NCI-H345 treated with DMSO at 0.1 percent for 48 hours (cell line): ENCODE measurements at regions not wholly inside any gene's neighbourhood (a gene's known extent, or its start where the extent isn't known, plus 50 kb on each side); places are given as distances from the start of the nearest gene placed in this dataset.

Experiments used
- DNase-seq: peaks from one replicate; lab custom pipeline; 2025; ENCODE audit not compliant: unreplicated experiment; lab: John Stamatoyannopoulos, UW

DNA sequence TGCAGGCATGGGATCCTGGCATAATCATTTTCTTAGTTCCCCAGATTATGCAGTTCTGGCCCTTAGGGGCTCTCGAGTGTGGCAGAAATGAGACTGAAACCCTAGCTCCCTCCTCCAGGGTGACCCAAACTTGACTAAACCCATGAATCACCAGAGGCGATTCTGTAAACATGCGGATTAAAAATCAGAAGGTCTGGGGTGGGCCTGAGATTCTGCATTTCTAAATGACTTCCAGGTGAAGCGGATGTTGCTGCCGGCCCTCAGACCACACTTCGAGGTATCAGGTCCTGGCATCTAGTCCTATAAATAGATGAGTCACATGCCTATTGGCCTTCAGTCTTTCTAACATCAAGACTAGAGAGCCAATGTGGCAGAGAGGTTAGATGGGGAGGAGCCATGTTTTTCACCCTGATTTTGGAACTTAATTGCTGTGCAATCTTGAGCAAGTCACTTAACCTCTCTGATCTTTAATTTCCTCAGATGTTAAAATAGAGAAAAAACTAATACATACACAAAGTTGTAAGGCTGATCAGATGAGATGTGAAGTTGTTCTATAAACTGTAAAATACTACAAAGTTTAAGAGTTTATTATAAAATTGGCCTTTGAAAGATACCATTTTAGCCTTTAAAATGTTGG, 431.2 kb downstream of the FOXO1 start:
- DNase-seq: no peak

DNA sequence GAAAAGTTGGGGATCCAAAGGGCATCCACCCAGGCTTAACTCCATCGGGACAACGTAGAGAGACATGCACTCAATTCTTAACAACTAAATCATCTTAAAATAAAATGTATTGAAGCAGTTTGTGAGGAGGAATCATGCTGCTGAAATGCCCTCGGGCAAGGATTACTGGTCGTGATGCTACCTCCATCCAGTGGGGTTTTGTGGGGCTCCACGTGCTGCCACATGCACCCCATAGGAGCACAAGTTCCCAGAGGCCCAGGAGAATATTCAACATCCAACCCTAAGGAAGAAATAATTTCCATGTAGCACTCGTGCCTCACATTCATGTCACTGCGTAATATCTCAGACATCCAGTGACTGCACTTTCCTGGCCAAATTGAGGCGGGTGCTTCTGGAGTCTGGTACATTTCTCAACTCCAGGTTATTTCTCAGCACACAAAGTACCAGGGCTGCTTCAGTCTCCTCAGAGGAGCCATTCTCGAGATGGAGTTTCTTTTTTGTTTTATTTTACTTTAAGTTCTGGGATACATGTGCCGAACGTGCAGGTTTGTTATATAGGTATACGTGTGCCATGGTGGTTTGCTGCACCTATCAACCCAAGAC, 429.8 kb downstream of the FOXO1 start:
- DNase-seq: no peak

DNA sequence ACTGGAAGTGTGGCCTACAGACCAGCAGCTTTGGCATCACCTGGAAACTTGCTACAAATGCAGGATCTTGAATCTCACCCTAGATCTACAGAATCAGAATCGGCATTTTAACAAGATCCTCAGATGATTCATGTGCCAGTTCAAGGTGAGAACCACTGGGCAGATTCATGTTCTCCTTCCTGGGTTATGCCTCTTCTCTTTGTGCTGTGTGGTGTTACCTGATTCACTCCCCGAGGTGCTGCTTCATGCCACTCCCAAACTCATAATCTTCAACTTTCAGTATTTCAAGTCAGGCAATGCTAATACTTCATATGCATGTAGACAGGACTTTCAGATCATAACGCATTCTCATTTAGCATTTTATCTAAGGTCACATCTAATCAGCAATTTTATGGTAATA, 427.7 kb downstream of the FOXO1 start:
- no peak for DNase-seq

DNA sequence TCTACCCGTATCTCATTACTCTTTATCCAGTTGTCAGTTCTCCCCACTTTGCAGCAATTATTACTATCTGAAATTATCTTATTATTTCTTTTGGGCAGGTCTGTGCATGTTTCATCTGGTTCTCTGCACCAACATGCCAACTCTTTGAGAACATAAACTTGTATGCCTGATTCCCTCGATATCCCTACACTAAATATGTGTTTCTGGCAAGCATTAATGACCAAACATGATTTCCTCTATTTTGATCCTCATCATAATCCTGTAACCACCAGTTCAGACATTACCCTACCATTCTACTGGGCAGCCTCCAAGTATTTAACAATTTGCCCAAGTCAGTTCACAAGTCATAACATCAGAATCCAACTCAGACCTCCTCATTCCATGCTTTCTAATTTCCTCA, 426.1 kb downstream of the FOXO1 start:
- DNase-seq: no peak

DNA sequence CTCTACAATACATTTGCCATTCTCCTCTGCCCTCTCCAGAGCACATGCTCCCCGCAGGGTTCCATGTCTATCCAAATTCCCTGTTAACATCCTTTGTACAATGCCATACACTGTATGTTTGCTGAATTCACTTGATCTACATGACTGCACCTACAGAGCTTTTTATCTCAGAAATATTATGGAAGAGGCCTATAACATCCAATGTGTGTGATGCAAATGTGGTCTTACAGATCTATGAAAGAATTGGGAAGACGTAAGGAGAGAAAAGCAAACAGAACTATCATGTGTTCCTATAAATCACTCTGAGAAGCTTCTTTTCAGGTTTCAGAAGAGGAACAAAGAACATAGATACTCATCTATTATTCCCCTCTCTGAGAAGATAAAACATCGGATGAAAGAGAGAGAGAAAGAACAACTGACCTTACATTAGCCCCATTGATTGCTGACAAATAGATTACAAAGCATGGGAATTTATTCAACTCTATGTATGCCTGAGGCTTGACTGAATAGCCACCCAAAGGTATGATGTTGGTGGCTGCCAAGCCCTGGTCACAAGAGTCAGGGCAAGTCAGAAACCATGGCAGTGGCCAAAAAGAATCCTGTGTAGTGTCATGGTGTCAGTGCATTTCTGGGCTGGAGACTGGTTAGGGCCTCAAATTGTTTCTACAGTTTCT, 425.2 kb downstream of the FOXO1 start:
- peak; percentile 65 for DNase-seq

DNA sequence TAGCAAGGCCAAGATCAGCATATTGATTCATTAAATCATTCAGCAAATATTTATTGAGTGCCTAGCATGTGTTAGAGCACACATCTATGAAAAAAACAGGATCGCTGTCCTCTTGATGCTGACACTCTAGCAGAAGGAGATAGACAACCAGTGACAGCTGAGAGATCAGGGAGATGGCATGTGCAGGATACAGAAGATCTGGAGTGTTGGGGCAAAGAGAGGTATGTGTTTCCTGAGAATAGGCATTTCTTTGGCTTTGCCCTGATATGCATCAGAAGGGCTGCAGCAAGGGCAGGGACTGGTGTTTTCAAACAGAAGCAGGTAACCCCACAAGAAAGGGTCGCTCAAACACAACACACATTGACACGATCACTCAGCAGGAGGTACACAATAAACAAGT, 423.4 kb downstream of the FOXO1 start:
- no peak for DNase-seq

DNA sequence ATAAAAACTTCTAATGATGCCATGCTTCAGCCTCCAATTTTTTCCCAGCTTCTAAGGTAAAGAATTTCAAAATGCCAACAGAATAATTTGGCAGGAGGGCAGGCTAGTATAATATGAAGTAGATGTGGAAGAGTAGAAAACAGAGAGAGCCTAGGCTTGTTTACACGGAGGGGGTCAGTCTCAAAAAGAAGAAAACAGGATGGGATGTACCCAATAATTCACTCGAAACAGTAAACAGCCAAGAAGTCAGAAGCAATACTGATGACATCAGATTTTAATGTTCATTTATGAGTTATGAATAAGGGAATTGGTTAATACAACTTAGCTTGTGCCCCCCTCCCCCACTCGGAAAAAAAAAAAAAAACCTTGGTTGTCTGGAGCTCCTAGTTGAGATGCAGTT, 422.5 kb downstream of the FOXO1 start:
- DNase-seq: no peak

DNA sequence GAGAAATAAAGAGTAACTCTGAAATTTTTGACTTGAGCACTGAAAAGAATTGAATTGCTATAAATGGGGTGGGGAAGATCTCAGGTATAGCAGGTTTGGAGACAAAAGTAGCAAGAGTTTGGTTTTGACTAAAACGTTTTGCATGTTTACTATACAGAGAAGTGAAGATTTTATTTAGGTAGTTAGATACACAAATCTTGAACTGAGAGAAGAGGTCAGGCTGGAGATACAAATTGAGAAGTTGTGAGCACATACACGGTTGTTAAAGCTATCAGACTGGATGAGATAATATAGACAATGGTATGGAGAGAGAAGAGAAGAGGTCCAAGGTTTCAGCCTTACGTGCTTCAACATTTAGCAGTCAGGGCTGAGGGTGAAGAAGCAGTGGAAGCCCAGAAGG, 420.9 kb downstream of the FOXO1 start:
- DNase-seq: no peak

DNA sequence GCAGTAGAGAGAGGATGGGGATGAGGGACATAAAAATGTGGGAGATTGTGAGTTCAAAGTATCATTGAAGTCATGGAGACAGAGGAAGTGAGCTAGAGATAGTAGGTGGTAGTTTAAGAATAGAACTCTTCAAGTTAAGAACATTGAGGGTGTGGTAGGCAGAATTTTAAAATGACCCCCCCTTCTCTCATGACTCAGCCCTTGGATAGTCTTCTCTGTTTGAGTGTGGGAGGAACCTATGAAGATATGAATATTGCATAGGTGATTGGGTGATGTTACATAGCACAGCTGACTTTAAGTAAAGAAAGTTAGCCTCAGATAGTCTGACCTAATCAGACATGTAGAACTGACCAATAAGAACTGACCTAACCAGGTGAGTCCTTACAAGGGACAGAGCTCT, 418.6 kb downstream of the FOXO1 start:
- no peak for DNase-seq

DNA sequence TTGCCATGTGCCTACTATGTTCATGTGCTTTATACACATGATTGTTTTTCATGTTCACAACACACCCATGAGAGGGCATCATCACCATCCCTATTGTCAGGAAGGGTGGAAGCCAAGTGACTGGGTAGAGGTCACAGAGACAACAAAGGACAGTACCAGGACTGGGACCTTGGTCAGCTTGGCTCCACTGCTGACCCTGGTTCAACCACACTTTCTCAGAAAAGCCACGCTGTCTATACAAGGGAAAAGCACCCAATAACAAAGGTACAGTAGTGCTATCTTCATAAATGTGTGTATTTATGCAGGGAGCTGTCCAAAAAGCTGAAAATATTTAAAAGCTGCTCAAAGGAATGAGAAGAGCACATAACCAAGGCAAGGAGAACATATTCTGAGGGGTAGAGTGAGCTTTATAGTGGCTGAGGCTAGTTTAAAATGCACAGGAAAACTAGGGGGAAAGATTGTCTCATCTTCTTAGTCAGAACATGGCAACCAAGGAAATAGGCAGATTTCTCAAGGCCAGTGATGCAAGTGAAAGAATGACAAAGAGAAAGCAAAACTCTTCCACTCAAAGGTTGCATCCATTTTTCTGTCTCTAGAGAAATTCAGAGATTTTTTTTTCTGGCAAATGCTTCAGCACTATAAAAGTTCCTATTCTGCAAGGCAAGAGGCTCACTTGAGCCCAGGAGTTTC, 415.0 kb downstream of the FOXO1 start:
- no peak for DNase-seq

DNA sequence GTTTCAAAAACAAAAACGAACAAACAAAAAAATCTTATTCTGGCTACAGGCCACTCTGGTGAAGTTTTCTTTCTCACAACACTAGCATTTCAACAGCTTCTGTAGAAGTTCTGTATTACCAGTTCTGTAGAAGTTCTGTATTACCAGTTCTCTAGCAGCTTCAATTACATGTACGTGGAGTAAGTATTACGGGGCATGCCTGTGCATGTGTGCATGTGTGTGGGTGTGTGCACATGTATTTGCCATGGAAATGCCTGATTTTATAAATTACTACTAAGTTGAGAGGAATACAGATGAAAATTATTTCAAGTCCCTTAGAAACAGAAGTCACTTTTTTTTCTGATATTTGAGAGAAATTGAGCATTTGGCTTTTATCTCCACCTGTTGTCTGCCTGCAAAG, 414.2 kb downstream of the FOXO1 start:
- DNase-seq: no peak

DNA sequence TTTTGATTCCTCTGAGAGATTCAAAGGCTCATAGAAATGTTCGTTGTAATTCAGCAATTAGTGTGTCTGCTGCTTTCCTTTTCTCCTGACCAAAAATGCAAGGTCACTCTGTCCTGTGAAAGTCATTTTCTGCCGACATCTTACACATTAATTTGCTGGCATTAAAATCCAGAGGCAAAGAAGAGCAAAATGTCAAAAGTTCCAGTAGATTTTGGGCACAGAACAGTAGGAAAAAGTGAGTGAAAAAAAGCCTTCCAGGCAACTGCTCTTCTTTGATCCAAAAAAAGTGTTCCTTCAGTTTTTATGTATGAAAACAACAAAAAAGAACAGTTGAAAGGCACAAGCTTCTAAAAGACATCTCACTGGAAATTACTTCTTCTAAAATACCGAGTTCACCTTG, 413.8 kb downstream of the FOXO1 start:
- DNase-seq: no peak

DNA sequence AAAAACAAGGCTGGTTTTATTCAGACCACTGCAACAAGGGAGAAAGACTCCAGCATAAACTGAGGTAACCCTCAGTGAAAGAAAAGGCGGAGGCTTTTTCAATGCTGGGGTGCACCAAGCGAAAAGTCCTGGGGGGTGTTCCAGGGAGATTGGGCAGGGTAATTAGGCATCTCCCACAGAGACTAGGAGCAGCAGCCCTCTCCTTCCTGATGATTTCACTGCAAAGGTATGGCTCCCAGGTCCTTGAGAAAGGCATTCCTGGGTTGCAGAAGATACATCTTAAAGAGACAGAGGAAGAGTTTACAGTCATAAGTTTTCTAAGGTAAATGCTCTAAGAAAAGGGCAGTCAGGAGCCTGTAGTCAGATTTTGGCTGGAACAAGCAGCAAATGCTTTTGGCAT, 412.0 kb downstream of the FOXO1 start:
- no peak for DNase-seq

DNA sequence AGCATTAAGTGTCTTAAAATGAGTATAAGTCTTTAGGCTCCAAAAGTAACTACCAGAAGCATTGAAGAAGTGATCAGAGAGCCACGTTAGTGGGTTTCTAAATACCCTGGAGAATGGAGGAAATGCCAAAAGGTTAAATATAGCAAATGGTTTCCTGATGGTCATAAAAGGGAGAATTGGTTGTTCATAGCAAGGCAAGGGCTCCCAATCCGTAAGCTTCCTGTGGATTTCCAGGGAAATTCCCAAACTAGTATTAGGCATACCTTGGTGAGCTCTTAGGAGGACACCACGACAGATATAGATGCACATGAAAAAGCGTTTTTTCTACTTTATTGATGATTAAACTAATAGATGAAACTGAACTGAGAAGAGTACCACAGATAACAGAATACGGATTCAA, 410.9 kb downstream of the FOXO1 start:
- no peak for DNase-seq

DNA sequence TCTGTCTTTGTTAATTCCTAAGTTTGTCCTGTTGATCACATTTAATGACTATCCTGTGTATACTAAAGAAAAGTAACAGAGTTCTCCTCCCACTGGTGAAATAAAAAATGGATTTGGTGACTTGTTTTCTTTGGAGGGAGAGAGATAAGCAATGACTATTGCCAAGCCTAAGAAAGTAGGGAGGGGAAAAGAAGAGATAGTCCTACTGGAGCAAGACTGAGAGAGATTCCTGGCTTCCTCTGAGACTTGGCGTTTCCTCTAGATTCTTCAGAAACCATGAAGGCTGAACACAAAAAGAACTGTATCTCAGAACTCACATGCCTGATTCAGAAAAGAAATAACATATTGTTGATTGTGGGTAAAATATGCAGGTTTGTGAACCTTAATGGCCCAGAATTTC, 406.5 kb downstream of the FOXO1 start:
- DNase-seq: no peak

DNA sequence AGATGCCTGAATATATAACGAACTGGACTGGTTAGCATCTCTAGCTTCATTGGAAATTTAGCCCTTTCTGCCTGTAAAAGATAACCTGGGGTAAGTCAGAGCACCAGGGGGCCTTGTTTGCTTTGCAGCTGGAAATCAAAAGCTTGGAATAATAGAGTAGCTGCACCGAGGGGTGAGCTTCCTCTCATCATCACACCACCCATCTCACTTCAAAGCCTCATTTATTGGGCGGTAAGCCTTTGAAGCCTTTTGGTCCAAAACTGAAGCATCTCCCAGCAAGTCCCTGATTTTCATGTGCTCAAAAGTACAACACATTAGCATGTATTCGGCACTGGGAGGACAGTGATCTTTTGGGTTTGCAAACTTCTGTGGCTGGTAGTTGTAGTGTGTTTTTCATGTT, 405.1 kb downstream of the FOXO1 start:
- peak; percentile 13 for DNase-seq

DNA sequence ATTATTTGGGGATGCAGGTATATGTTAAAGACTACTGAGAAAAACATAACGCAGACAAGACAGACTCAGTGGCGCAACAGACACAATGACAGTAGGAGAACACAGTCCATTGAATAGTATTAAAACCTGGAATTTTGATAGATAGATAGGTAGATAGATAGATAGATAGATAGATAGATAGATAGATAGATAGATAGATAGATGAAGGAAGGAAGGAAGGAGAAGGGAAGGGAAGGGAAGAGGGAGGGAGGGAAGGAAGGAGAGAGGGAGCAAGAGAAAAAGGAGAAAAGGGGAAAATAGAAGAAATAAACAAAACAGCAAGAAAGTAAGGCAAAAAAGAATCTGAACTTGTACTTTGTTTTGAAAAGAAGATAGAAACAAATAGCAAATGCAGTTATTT, 404.5 kb downstream of the FOXO1 start:
- no peak for DNase-seq

DNA sequence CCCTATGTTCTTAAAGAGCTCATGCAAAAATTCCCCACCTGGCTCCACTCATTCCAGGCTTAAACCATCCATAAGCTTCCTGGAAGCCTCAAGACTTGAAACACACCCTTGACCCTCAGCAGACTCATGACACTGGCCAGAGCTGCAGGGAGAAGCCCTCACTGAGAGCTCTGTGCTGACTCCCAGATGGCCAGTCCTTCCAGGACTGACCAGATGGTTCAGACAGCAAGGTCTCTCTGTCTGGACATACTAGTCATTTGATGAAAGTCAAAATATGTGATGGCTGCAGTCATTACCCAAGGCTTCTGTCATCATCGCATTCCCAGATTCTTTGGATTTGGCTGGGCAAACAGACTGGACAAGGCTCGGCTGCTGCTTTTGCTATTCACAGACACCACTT, 397.4 kb downstream of the FOXO1 start:
- no peak for DNase-seq

DNA sequence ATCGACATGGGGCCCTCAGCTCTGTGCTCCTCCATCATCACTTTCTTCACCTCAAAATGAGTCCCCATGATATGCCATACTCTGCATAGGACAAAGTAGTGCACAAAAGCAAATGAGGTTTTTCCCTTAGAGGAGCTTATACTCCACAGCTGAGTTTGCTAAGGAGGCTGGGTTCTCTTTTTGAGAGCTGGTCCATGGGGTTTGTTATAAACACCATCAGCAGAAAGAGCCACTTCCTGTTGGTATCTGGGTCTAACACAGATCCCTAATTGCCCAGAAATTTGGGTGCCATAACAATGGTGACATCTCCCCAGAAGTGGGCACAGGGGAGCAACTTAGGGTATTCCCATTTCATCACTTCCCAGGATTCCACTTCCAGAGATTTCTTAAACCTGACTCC, 395.7 kb downstream of the FOXO1 start:
- no peak for DNase-seq

DNA sequence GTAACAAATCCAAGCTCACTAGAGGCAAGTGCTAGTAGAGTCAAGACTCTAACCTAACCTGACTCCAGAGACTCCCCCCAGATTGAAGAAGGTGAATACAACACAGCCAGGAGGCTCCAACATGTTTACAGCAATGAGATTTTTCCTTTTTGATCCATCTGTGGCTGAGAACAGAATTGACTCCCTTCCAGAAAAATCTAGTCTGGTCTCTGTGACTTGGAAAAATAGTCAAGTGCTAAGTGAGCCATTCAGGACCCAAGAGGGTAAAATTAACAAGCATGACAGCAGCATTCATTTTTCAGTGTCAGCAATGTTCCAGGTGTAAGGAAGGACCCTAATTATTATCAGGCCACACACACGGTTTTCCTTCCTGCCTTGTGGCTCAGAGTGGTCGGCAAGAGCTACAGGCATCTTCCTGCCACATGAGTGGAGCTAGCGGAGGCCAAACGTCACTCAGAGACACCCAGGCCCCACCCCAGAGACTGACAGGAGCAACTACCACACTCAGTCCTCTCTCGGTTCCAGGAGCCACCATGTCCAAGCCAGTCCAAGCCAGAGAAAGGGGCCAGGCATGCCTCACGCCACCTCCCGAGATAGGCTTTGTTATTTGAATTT, 395.1 kb downstream of the FOXO1 start:
- no peak for DNase-seq

DNA sequence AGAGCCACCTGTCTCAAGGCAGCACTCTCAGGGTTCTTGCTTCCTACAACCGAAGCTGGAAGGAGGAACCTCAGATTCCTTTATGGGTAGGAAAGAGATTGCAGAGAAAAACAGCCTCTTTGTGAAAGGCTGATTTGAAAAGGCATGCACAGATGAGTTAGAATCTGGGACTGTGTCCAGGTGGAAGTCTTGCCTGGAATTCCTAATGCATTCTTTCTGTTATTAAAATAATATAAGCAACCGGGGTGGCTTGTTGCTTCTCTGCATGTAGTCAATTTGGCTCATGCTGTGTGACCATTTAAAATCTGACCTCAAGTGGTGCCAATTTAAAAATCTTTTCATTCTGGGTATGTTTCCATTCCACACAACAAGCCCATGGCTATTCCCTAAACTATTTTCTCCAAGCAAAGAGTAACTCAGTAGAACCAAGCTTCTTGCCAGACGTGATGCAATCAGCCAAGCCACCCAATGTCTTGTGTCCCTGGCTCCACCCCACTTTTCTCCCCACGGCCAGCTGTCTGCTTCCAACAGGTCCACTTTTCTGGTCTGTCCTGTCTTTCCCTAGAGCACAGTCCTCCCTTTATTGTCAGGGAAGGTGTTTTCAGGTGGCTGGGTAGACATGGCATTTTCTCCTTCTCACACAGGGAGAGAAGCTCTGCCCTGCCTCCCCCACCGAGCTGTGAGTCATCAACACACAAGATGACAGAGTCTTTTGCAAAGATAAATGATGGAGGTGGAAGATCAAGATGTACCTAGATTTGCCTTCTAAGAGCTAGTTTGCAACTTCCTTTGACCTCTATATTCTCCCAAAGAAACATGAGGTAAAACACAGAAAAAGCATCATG, 394.3 kb downstream of the FOXO1 start:
- peak; percentile 0 for DNase-seq
